Fibroblast of skin of abdomen (primary cell): ENCODE measurements at regions not wholly inside any gene's neighbourhood (a gene's known extent, or its start where the extent isn't known, plus 50 kb on each side); places are given as distances from the start of the nearest gene placed in this dataset.

Source experiments
- DNase-seq: peaks from one replicate; pipeline ENCODE4 v3.0.0-alpha.2; 2013

DNA sequence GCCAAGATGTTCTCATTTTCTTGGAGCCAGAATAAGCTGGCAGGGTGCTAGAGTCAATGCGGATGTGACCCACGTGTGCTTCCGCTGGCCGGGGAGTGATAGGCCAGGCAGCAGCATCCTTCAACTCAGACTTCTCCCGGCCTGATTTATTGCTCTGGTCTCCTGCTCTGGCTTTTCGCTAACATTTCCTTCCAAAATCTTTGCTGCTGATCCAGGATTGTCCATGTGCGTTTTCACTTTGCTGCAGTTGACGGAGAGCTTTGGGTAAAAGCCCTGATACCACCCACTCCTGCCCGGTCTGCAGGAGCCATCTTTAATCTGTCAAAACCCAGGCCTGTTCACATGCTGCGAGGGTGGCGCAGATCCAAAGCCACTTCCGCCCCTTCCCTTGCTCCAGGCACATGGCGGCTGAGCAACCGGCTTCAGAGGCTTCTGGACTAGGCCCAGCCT lies 106.8 kb downstream of the CYP26A1 start:
- DNase-seq = peak; percentile 82

GRCh38 chr10:93181271-93182048 lies 107.8 kb downstream of the CYP26A1 start:
- no peak for DNase-seq

DNA sequence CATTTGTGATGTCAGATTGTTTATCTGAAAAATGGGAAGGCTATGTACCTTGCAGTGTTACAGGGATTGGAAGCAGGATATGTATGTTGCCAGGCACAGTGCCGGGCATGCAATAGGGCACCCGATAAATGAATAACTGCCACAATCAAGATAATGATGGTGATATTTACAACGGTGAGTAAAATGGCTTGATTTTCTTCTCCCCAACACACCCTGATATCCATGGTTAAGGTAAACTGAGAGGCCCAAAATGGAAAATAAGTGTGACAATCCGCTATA lies 108.3 kb downstream of the CYP26A1 start:
- no peak for DNase-seq

DNA sequence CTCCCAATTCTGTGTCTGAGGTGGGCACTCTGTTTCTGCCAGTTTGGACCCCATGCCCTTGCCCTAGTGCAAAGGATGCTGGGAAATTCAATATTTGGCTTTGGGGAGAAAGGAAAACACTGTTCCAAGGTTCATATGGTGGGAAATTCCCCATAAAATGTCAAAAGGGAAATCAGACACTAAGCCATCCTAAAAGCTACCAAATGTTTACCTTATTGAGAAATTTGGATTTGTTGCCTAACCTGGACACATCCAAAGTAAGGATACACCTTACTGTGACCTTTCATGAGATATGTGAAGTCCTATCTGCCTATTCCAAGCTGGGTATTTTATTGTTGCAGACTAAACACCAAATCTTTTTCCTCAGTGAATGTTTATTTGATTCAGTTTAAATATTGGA lies 109.1 kb downstream of the CYP26A1 start:
- DNase-seq = no peak

DNA sequence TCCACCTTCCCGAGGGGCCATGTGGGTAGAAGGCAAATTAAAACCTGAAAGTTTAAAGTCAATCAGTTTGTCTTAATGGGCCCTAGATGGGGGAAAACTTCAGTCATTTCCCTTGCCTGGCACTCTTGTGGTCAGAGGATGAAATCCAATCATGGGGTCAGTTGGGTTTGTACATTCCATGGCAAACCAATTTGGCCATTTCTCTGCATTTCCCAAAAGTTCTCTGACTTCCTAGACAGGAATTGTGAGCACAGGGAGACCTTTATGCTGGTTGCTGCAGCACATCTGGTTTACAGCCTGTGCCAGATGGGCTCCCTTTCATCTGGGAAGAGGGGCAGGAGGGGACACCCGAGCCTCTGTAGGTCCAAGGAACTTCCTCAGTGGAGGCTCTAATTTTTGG lies 113.0 kb downstream of the CYP26A1 start:
- DNase-seq = peak; percentile 17

DNA sequence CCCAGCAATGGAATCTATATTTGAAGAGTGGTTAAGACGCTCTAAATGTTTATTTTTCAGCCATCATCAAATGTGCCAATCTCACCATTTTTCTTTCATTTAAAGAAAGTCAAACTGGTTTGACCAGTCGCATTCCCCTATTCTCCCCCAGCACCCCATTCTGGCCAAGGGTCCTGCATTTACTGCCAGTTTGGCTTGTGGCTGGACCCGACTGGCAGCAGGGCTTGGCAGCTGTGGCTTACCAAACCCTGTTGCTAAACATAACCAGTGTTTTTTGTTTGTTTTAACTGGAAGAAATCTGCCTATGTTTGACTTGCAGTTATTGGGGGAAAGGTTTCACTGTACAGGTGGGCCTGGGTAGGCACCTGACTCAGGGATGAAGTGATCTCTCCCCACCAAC lies 116.3 kb downstream of the CYP26A1 start:
- DNase-seq = no peak

DNA sequence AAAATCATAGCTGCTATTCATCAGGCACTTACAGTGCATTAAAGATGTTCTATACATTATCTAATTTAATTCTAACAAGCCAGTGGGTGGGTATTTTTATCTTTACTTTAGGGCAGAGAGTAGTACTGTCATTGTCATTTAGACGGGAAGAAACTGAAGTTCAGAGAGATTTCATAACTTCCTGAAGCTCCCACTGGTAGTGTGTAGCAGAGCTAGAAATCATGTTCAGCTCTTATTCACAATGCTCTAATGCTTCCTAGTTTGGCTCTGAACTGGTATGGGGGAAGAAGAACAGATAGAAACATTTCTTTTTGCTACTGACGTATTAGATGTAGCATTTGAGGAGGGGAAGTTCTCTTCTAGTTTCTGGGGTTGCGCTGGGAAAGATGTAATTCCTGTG lies 116.7 kb downstream of the CYP26A1 start:
- DNase-seq = no peak

DNA sequence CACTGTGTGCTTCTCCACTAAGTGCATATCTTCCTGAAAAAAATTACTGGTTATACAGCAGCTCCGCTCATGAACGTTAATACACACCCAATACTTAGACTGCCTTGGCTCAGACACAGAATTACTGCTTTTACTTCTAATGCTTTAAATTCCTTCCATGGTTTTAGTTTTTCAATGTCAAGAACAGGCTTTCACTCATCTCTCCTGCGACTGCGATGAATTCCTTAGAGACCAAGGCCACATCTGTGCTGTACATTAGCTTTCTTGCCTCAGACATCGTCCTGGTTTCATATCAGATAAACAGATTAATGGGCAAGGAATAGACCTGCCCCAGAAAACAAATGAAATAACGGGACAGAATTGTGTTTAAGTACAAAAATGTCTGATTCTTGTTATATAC lies 120.2 kb downstream of the CYP26A1 start:
- peak; percentile 27 for DNase-seq

- DNase-seq = peak; percentile 46
Measured at GRCh38 chr10:93198401-93199131, 124.9 kb downstream of the CYP26A1 start.

GRCh38 chr10:93199191-93199751 lies 125.6 kb downstream of the CYP26A1 start:
- peak; percentile 70 for DNase-seq

DNA sequence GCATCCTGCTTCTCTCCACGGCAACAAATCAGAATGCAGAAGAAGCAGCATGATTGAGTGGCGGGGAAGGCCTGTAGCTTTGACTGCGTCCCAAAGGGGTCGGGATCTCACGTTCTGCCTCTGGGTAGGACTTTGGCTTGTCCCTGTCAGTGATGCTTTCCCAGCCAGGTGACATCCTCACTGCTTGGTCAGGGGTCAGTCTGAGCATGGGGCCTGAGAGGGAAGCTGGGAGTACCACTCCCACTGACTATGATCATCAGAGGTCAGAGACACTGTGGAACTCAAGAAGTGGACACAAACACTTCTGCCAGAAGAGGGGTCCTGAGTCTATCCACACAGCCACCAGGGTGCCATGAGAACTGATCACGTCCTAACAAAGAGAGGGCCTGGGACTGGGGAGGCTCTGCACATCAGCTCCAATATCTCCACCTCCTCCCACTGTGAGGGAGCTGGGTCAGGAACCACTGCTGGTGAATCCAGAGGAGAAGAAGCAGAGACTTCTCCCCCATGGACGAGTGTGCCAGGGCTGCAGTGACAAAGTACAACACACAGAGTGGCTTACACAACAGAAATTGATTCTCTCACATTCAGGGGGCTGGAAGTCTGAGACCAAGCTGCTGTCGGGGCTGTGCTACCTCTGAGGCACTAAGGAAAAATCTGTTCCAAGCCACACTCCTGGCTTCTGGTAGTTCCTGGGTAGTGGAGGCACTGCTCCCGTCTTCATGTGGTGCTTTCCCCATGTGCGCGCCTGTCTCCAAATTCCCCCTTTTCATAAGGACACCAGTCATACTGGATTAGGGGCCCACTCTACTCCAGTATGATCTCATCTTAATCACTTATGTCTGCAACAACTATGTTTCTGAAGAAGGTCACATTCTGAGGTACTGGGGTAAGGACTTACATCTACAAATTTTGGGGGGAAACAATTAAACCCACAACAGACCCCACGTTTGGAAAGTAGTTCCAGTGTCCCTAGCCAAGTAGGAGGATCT lies 131.1 kb downstream of the CYP26A1 start:
- DNase-seq = no peak

GRCh38 chr10:93206652-93207051 lies 133.0 kb downstream of the CYP26A1 start:
- DNase-seq = no peak

- DNase-seq = no peak
Measured at GRCh38 chr10:93208717-93209464, 135.2 kb downstream of the CYP26A1 start.

DNA sequence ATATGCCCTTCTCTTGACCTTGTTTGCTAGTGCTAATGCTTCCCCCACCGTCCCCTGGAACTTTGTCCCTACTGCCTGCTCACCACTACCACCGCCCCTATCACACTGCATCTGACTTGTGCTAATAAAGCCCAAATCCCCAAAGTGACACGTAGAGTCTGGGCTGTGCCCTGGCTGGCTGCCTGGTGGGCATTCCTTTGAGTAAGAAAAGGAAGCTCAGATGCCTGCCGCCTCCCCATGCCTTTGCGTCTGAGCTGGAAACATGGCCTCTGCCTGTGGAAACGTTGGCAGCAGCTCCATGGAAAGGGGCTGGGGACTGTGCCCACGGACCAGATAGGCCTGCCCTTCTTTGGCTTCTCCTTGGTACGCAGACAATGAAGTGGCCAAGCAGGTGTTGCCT lies 138.3 kb downstream of the CYP26A1 start:
- DNase-seq = no peak

GRCh38 chr10:93215312-93215711 lies 141.6 kb downstream of the CYP26A1 start:
- DNase-seq = no peak

DNA sequence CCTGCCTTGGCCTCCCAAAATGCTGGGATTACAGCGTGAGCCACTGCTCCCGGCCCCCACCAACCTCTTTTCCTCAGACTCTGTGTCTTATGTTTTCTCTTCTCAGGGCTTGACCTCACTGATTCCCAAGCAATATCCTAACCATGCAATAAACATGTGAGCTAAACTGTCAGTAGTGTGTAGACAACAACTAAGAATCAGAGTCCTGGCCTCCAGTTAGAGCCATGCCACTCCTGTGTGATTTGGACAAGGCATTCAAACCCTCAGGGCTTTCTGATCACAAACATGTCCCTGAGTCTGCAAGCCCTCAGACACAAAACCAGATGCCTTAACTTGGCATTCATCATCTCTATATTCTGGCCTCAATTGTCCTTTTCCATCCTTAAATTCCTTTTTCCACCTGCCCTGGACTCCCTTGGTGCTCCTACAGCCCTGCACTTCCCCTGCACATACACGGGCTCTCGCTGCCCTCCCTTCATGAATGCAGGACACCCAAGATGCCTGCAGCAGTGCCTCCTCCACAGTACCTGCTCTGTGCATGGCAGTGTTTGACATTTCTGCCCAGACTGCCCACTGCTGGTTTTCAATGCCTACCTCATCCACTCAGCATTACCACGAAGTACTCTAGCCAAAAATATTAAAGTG lies 142.8 kb downstream of the CYP26A1 start:
- no peak for DNase-seq

DNA sequence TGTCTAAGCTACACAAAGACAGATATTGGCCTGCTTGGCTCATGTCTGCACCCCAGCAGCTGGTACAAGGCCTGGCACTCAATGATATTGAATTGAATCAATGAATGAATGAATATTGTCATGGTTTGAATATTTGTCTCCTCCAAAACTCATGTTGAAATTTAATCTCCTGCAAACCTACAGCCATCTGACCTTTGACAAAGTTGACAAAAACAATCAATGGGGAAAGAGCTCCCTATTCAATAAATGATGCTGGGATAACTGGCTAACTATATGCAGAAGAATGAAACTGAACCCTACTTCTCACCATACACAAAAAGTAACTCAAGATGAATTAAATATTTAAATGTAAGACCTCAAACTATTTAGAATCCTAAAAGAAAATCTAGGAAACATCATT lies 144.7 kb downstream of the CYP26A1 start:
- DNase-seq = no peak

DNA sequence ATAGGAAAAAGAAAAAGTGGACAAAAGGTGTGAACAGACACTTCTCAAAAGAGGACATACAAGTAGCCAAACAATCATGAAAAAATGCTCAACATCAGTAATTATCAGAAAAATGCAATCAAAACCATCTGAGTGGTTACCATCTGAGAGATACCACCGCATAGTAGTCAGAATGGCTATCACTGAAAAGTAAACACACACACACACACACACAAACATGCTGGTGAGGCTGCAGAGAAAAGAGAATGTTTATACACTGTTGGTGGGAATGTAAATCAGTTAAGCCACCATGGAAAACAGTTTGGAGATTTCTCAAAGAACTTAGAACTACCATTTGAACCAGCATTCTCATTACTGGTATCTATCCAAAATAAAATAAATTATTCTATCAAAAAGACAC lies 145.7 kb downstream of the CYP26A1 start:
- no peak for DNase-seq

- no peak for DNase-seq
Measured at GRCh38 chr10:93220296-93221170, 146.8 kb downstream of the CYP26A1 start.

DNA sequence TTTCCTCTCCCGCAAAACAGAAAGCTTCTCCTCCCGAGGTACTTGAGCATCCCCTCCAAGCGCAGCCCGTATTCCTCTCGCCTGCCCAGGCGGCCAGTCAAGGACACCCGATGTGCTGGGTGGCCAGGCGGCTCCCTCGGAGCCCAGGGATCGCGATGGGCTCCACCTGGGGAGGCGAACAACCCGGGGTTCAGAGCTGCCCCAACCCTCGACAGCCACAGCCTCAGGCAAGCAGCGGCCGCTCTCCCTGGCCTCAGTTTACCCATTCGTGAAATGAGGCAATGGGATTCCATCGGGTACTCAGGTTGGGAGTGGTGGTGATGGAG lies 147.4 kb downstream of the CYP26A1 start:
- no peak for DNase-seq

DNA sequence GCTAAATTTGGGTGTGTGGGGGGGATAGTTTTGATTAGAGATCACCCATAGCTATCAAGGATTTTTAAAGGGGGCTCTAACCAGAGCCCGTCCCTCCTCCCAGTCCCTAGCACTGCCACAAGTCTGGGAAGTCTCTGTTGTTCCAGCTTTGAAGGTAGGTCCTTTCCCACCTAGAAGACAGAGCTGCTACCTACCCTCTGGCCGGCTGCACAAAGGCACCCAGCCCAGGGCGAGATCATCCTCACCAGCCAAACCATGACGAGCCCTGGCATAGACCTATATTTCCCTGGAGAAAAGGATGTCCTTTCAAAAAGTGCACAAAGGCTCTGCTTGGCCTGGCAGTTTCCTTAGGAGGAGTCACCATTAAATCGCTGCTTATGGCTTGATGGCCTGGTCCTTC lies 147.8 kb downstream of the CYP26A1 start:
- DNase-seq = no peak
